HEK293 (cell line): ENCODE measurements at regions not wholly inside any gene's neighbourhood (a gene's known extent, or its start where the extent isn't known, plus 50 kb on each side); places are given as distances from the start of the nearest gene placed in this dataset.

Experiments
- CTCF ChIA-PET: fragments of 350-600 bp; formaldehyde crosslinking; extraction: SDS; loops from one replicate; lab custom pipeline; 2021; ENCODE audit warnings: antibody characterized with exemption; lab: Yijun Ruan, JAX
- POLR2A ChIA-PET: fragments of 300-600 bp; formaldehyde crosslinking; extraction: SDS; loops from one replicate; lab custom pipeline; 2020; ENCODE audit warnings: antibody characterized with exemption, inconsistent platforms; lab: Yijun Ruan, JAX
- H3K27ac ChIP-seq: fragments of 200-500 bp; sonication (Bioruptor generic); 2 replicates; pipeline ENCODE4 v1.5.1; 2014; ENCODE audit warnings: low read depth, low read length, control low read depth, inconsistent platforms; ENCODE audit errors: extremely low read depth
- H3K36me3 ChIP-seq, 2 experiments: fragments of 200-500 bp in 1 of 2; sonication (Bioruptor generic) in 1 of 2; 1 replicate in 1 of 2; 2 replicates in 1 of 2; pipeline ENCODE4 v1.5.1; 2014 to 2017; ENCODE audit warnings: inconsistent platforms in 2 of 2, low read length in 2 of 2; ENCODE audit not compliant: control insufficient read depth in 2 of 2, insufficient read depth in 1 of 2
- H3K4me1 ChIP-seq: fragments of 200-500 bp; sonication (Bioruptor generic); 2 replicates; pipeline ENCODE4 v1.5.1; 2014; ENCODE audit warnings: mild to moderate bottlenecking, low read length, inconsistent platforms; ENCODE audit not compliant: control insufficient read depth, insufficient read depth
- H3K4me3 ChIP-seq: 2 replicates; pipeline ENCODE4 v1.5.1; 2011; ENCODE audit warnings: low read depth, mild to moderate bottlenecking, control low read depth, low read length, moderate library complexity
- H3K9me3 ChIP-seq: fragments of 200-500 bp; sonication (Bioruptor generic); 2 replicates; pipeline ENCODE4 v1.5.1; 2014; ENCODE audit warnings: low read depth, low read length, inconsistent platforms; ENCODE audit not compliant: control insufficient read depth, insufficient read depth
- BCL6B ChIP-seq: fragments of 450-650 bp; formaldehyde crosslinking; IDR thresholded peaks from 2 replicates; pipeline ENCODE4 v1.5.1; 2017; ENCODE audit warnings: missing biosample characterization, missing genetic modification characterization
- GLIS1 ChIP-seq: fragments of 450-650 bp; formaldehyde crosslinking; IDR thresholded peaks from 2 replicates; pipeline ENCODE4 v1.5.1; 2016; ENCODE audit warnings: missing biosample characterization, missing genetic modification characterization
- INSM2 ChIP-seq: fragments of 450-650 bp; formaldehyde crosslinking; IDR thresholded peaks from 2 replicates; pipeline ENCODE4 v1.5.1; 2016; ENCODE audit warnings: missing biosample characterization, missing genetic modification characterization
- SCRT1 ChIP-seq: fragments of 450-650 bp; formaldehyde crosslinking; IDR thresholded peaks from 2 replicates; pipeline ENCODE4 v1.5.1; 2016; ENCODE audit warnings: missing biosample characterization, missing genetic modification characterization, borderline replicate concordance
- SP3 ChIP-seq: fragments of 450-650 bp; formaldehyde crosslinking; IDR thresholded peaks from 2 replicates; pipeline ENCODE4 v1.5.1; 2016; ENCODE audit warnings: missing biosample characterization, missing genetic modification characterization
- YY1 ChIP-seq: fragments of 450-650 bp; formaldehyde crosslinking; IDR thresholded peaks from 2 replicates; pipeline ENCODE4 v1.5.1; 2018; ENCODE audit warnings: missing biosample characterization, missing genetic modification characterization
- ZBTB21 ChIP-seq: fragments of 450-650 bp; formaldehyde crosslinking; IDR thresholded peaks from 2 replicates; pipeline ENCODE4 v1.5.1; 2017; ENCODE audit warnings: missing biosample characterization, missing genetic modification characterization
- ZBTB48 ChIP-seq: fragments of 450-650 bp; formaldehyde crosslinking; IDR thresholded peaks from 2 replicates; pipeline ENCODE4 v1.5.1; 2016; ENCODE audit warnings: missing biosample characterization, missing genetic modification characterization
- ZNF140 ChIP-seq: fragments of 450-650 bp; formaldehyde crosslinking; IDR thresholded peaks from 2 replicates; pipeline ENCODE4 v1.5.1; 2016; ENCODE audit warnings: missing biosample characterization, missing genetic modification characterization
- ZNF146 ChIP-seq: fragments of 450-650 bp; formaldehyde crosslinking; IDR thresholded peaks from 2 replicates; pipeline ENCODE4 v1.5.1; 2016; ENCODE audit warnings: missing biosample characterization, missing genetic modification characterization
- ZNF174 ChIP-seq: fragments of 450-650 bp; formaldehyde crosslinking; IDR thresholded peaks from 2 replicates; pipeline ENCODE4 v1.5.0; 2017; ENCODE audit warnings: missing biosample characterization, mild to moderate bottlenecking, missing genetic modification characterization
- ZNF23 ChIP-seq: fragments of 450-650 bp; formaldehyde crosslinking; IDR thresholded peaks from 2 replicates; pipeline ENCODE4 v1.5.1; 2016; ENCODE audit warnings: missing biosample characterization, missing genetic modification characterization, borderline replicate concordance
- ZNF292 ChIP-seq: fragments of 450-650 bp; formaldehyde crosslinking; IDR thresholded peaks from 2 replicates; pipeline ENCODE4 v1.5.1; 2016; ENCODE audit warnings: low read depth, missing biosample characterization, missing genetic modification characterization, borderline replicate concordance
- ZNF558 ChIP-seq: fragments of 450-650 bp; formaldehyde crosslinking; IDR thresholded peaks from 2 replicates; pipeline ENCODE4 v1.5.1; 2016; ENCODE audit warnings: missing biosample characterization, missing genetic modification characterization
- ZNF585B ChIP-seq: fragments of 450-650 bp; formaldehyde crosslinking; IDR thresholded peaks from 2 replicates; pipeline ENCODE4 v1.5.1; 2016; ENCODE audit warnings: missing biosample characterization, missing genetic modification characterization
- ZNF621 ChIP-seq: fragments of 450-650 bp; formaldehyde crosslinking; IDR thresholded peaks from 2 replicates; pipeline ENCODE4 v1.5.1; 2017; ENCODE audit warnings: missing biosample characterization, missing genetic modification characterization
- ZNF623 ChIP-seq: fragments of 450-650 bp; formaldehyde crosslinking; IDR thresholded peaks from 2 replicates; pipeline ENCODE4 v1.5.1; 2016; ENCODE audit warnings: missing biosample characterization, missing genetic modification characterization
- ZNF701 ChIP-seq: fragments of 450-650 bp; formaldehyde crosslinking; IDR thresholded peaks from 2 replicates; pipeline ENCODE4 v1.5.1; 2016; ENCODE audit warnings: missing biosample characterization, missing genetic modification characterization
- ZNF830 ChIP-seq: fragments of 450-650 bp; IDR thresholded peaks from 2 replicates; pipeline ENCODE4 v1.5.0; 2018; ENCODE audit warnings: missing biosample characterization, missing genetic modification characterization, low read depth, mild to moderate bottlenecking, moderate library complexity

- TF ChIP-seq ZNF23 (tag by site-specific recombination) (no peak), ZNF623 (tag by site-specific recombination) (no peak), ZNF621 (tag by site-specific recombination) (no peak), GLIS1 (tag by site-specific recombination) (no peak), ZBTB21 (tag by site-specific recombination) (no peak), BCL6B (tag by site-specific recombination) (no peak), ZNF701 (tag by site-specific recombination) (no peak), ZNF174 (tag by site-specific recombination) (no peak), ZNF292 (tag by site-specific recombination) (no peak)
- no peak overlapping the region for H3K27ac ChIP-seq
- no peaks in the 10 kb centered on the region for H3K36me3 ChIP-seq
- ChIA-PET CTCF (no interaction called here), POLR2A (no interaction called here)
- no peaks in the 10 kb centered on the region for H3K9me3 ChIP-seq
- no peak overlapping the region for H3K4me3 ChIP-seq
- peaks cover 4% of the 10 kb centered on the region for H3K4me1 ChIP-seq
Observed at GRCh38 chr5:87102841-87103240, 164.8 kb upstream of the RASA1 start.

GRCh38 chr5:87103616-87104287 lies 163.9 kb upstream of the RASA1 start:
- ChIA-PET POLR2A (no interaction called here), CTCF (interaction anchor here (0.7 kb wide), 1 partner anchor 9 kb away, joined by 4 read pairs; no protein-coding TSS in a partner anchor)
- Histone ChIP-seq H3K4me1 (peaks cover 4% of the 10 kb centered on the region), H3K36me3 (no peaks in the 10 kb centered on the region), H3K4me3 (no peak overlapping the region), H3K27ac (no peak overlapping the region), H3K9me3 (no peaks in the 10 kb centered on the region)
- TF ChIP-seq ZNF830 (tag by site-specific recombination) (no peak), YY1 (tag by site-specific recombination) (no peak), ZBTB48 (tag by site-specific recombination) (no peak)

GRCh38 chr5:87105577-87105976 lies 162.1 kb upstream of the RASA1 start:
- ChIA-PET CTCF (interaction anchor here (0.6 kb wide), 1 partner anchor 94 kb away, joined by 4 read pairs; no protein-coding TSS in a partner anchor), POLR2A (no interaction called here)
- TF ChIP-seq ZNF146 (tag by site-specific recombination) (peak; percentile 40; the same call in 1 of the 2 replicates), SP3 (no peak)
- no peaks in the 10 kb centered on the region for H3K9me3 ChIP-seq
- H3K4me3 ChIP-seq, result no peak overlapping the region
- no peaks in the 10 kb centered on the region for H3K36me3 ChIP-seq
- no peak overlapping the region for H3K27ac ChIP-seq
- no peaks in the 10 kb centered on the region for H3K4me1 ChIP-seq

GRCh38 chr5:87109746-87110145 lies 157.9 kb upstream of the RASA1 start:
- TF ChIP-seq ZNF623 (tag by site-specific recombination) (no peak), ZNF140 (no peak), ZNF558 (no peak), INSM2 (tag by site-specific recombination) (no peak), ZNF585B (tag by site-specific recombination) (no peak), SCRT1 (tag by site-specific recombination) (no peak)
- ChIA-PET CTCF (no interaction called here), POLR2A (no interaction called here)
- H3K36me3 ChIP-seq, result no peaks in the 10 kb centered on the region
- no peak overlapping the region for H3K4me3 ChIP-seq
- H3K4me1 ChIP-seq, result no peaks in the 10 kb centered on the region
- no peak overlapping the region for H3K27ac ChIP-seq
- no peaks in the 10 kb centered on the region for H3K9me3 ChIP-seq
